HG03280 (cell line): ENCODE measurements at regions not wholly inside any gene's neighbourhood (a gene's known extent, or its start where the extent isn't known, plus 50 kb on each side); places are given as distances from the start of the nearest gene placed in this dataset.
"Not testable (repeated sequence)": the region's sequence is repeated elsewhere in the genome, so short reads cannot be mapped to it uniquely, and the experiment has no call there.

Experiments used
- ATAC-seq: cut with Tn5 transposase; IDR thresholded peaks from one replicate; pipeline ENCODE4 v1.9.1; 2021; ENCODE audit warnings: mild to moderate bottlenecking, moderate library complexity; ENCODE audit not compliant: unreplicated experiment

DNA sequence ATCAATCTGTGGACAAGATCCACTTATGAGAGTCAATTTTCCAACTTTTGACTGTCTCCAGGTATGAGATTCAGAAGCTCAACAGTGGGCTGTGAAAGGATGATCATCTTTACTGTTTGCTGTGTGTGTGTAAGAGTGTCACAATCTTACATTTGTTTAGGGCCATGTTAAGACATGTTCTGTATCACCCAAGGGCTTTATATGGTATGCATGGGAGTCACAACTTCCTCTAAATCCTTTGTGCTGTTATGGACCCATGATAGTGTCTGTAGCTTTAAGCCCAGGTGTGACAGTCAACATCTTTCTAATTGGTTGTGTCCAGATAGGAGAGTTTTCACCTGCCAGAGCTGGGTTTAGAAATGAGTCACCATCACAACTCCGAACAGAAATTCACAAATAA, 70.2 kb downstream of the ZNF726 start:
- not testable (repeated sequence) for ATAC-seq

GRCh38 chr19:23986623-23987022, 71.9 kb downstream of the ZNF726 start:
- no peak for ATAC-seq

- no peak for ATAC-seq
These were observed 76.5 kb downstream of the ZNF726 start for GRCh38 chr19:23991170-23991569.

GRCh38 chr19:23992348-23992747, 77.7 kb downstream of the ZNF726 start:
- ATAC-seq = no peak

GRCh38 chr19:23993440-23993839, 78.8 kb downstream of the ZNF726 start:
- ATAC-seq = no peak

GRCh38 chr19:23996549-23996948, 81.9 kb downstream of the ZNF726 start:
- ATAC-seq = no peak

GRCh38 chr19:23998568-23998967, 83.9 kb downstream of the ZNF726 start:
- ATAC-seq = no peak

DNA sequence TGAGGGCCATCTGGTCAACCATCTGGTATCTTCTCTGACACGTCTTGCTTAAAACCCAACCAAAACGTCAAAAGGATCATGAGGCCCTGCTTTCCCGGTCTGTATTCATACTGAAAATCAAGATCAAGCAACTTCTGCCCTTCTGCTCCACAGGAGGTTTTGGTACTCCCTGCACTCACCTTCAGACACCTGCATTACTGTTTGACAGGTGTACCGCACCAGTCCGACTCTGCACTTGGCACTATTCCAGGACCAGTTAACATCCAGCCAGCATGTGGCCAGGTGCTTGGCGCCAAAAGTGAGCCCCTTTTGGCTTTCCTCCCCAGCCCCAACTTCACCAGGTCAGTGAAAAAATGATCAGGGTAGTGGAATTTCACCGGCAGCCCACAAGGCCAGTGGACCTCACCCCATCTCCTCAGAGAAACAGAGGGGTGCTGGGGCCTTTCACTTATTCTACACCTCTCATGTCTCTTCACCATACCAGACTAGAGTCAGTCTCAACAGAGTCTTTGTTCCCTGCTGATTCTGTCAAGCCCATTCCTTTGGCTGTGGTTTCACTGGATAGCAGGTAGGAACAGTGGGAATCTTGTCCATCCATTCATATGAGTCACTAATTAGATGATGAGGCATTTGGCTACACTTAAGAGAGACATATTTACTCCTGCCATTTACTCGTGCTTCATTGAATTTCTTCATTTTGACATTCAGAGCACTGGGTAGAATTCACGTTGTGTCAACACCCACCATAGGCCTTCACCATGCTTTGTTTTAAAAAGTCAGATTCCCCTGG, 85.3 kb downstream of the ZNF726 start:
- ATAC-seq = no peak

DNA sequence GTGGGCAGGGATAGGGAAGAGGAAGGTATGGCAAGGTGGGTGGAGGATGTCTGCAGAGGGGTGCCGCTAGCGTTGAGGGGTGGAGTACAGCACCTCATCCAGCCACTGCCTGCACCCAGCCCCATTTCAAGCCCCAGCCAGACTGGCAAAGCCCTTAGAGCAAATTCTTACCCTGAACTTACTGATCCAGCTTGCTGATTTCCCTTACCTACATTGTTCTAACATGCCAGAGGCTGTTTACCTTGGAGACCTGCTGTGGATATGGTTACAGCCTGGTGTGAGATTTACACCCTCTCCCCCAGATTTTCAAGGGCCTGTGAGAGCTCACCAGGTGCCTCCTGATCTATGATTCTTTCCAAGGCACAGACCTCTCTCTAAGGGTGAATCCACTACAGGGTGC, 86.0 kb downstream of the ZNF726 start:
- no peak for ATAC-seq

DNA sequence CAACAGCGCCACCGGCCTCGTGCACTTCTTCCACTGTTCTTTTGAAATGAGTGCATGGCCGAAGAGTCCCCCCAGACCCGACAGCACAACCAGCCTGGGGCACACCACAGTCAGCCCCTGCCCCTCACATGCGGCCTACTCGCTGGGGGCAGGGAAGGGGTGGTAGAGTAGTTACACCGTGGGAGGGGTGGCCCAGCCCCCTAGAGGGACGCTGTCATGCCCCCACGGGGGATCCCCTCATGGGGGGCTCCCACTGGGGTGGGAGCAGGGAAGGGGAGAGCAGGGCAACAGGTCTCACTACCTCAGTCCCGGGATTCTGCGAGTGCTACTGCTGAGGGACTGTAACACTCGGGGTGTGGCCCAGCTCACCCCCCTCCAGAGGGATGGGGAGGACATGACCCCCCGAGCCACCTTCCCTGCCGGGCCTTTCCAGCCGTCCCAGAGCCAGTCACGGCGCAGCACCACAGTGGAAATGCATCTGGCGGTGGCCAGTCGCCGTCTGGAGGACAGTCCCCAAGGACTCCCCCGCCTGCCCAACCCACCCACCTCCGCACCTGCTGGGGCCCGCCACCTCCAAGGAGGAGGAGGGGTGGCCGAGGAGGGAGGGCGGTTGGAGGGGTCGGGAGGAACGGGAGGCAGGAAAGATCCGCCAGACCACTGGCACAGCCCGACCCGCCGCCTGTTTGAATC, 84.6 kb upstream of the ZNF254 start:
- ATAC-seq = no peak

DNA sequence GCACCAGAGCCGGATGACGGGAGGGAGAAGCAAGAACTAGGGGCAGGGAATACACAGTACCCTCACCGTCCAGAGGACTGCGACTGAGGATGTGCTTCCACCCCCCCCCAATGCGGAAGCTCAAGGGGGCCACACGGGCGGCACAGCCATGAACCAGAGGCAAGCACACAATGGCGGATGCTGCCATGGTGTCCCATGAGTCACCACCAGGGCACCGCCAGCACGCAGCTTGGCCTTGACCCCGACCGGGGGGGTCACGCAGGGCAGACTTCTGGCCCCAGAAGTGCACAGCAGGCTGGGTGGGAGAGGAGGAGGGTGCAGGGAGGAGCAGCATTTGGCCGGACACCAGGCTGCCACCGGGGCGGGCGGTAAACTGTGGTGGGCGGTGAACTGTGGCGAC, 83.5 kb upstream of the ZNF254 start:
- no peak for ATAC-seq

DNA sequence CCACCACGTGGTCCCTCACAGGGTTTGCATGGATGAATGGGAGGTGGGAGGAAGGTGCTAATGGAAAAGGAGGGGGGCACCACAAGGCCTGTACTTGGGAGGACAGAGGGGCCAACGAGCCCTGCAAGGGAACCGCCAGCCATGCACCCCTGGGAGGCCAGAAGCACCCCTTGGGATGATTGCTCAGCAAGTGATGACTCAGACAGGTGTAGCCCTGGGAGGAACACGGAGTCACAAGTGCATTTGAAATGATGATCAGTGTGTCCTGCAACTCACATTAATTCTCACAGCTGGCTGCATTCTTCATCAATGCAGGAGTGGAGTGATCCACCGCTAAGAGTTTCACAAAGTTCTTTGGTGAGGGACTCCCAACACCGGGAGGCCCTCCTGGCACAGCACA, 82.8 kb upstream of the ZNF254 start:
- no peak for ATAC-seq

DNA sequence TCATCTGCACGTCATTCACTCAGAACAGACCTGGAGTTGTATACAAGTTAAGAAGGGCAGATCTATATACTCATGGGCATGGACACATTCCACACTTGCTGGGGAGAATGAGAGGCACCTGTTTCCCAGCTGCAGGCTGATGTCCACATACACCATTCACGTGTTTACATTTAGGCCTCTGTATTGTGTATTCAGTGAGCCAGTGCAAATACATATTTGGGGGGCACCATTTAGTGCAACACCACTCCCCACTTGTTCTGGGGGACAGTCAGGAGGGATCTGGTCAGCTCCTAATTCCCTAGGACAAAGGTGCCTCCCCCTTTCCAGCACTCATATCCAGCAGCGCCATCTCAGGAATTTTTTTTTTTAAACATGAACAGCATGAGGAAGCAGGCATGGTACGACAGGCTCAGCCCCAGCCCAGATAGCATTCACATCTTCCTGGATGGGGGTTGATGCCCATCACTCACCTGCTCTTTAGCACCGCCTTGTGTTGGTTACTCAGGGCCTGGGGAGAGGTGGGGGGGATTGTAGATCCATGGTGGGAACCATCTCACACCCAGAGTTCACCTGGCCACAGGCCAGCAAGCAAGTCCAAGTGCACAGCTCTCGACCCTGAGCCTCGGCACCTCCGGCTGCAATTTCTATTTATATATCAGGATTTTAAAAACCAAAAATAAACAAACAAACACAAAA, 56.9 kb upstream of the ZNF254 start:
- no peak for ATAC-seq

DNA sequence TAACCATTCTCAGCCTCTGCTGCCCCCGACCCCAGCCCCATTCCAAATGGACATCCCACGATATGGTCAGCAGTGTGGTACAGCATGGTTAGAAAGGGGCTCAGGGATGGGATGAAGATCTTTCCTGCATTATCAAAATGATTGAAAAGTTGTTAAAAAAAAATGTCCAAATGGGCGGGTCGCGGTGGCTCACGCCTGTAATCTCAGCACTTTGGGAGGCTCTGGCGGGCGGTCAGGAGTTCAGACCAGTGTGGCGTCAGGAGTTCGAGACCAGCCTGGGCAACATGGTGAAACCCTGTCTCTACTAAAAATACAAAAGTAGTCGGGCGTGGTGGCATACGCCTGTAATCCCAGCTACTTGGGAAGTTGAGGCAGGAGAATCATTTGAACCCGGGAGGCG, 54.3 kb upstream of the ZNF254 start:
- no peak for ATAC-seq

GRCh38 chr19:24033301-24033962, 53.6 kb upstream of the ZNF254 start:
- ATAC-seq = peak; percentile 95

- ATAC-seq = peak; percentile 22
These were observed 53.0 kb upstream of the ZNF254 start for GRCh38 chr19:24033963-24034342.

DNA sequence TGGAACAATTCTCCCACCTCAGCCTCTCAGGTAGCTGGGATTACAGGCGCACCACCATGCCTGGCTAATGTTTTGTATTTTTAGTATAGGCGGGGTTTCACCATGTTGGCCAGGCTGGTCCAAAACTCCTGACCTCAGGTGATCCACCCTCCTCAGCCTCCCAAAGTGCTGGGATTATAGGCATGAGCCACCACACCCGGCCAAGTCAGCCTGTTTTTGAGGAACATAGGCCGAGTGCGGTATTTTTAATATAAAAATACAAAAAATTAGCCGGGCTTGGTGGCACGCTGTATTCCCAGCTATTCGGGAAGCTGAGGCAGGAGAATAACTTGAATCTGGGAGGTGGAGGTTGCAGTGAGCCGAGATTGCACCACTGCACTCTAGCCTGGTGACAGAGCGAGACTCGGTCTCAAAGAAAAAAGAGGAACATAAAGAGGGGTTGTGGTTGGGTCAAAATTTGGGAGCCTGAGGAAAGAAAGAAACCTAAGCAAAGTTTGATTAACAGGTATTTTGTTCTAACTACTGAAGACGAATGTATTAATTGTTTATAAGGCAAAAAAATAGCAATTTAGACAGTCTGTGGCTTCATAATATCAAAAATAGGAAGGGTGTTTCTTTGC, 51.6 kb upstream of the ZNF254 start:
- not testable (repeated sequence) for ATAC-seq
